B cell (primary cell): ENCODE measurements at regions not wholly inside any gene's neighbourhood (a gene's known extent, or its start where the extent isn't known, plus 50 kb on each side); places are given as distances from the start of the nearest gene placed in this dataset.
"Not testable (repeated sequence)": the region's sequence is repeated elsewhere in the genome, so short reads cannot be mapped to it uniquely, and the experiment has no call there.

Source experiments
- ATAC-seq: fragments of 200-7000 bp; cut with Tn5 transposase; one replicate; pipeline ENCODE4 v1.10.0; 2021; ENCODE audit warnings: low read depth, mild to moderate bottlenecking, moderate number of reproducible peaks, moderate library complexity
- CTCF ChIA-PET: fragments of 350-600 bp; sonication (Branson Sonifier 250); formaldehyde crosslinking; loops from one replicate; lab custom pipeline; 2021; ENCODE audit warnings: antibody characterized with exemption, inconsistent platforms; lab: Charles Lee
- POLR2A ChIA-PET: fragments of 350-600 bp; sonication (Branson Sonifier 250); formaldehyde crosslinking; loops from one replicate; lab custom pipeline; 2021; ENCODE audit warnings: antibody characterized with exemption; lab: Charles Lee
- DNase-seq: peaks from one replicate; pipeline ENCODE4 v3.0.0; 2013
- H2AFZ ChIP-seq: 2 replicates; pipeline ENCODE4 v1.6.1; 2012; ENCODE audit warnings: mild to moderate bottlenecking, low read depth, low read length; ENCODE audit not compliant: insufficient read depth, poor library complexity, severe bottlenecking
- H3K27ac ChIP-seq, 2 donors: 1 replicate in 1 of 2; 2 replicates in 1 of 2; pipeline ENCODE4 v1.5.1; 2012 to 2013; ENCODE audit warnings: low read length in 2 of 2, mild to moderate bottlenecking in 2 of 2, moderate library complexity in 1 of 2
- H3K27me3 ChIP-seq, 4 experiments: fragments of 200-600 bp in 1 of 4; sonication (generic) in 1 of 4; replicated peaks in 1 of 4; 1 replicate in 2 of 4; 2 replicates in 2 of 4; pipeline versions ENCODE4 v1.6.1 to v1.7.0; 2013 to 2016; ENCODE audit warnings: low read length in 3 of 4, mild to moderate bottlenecking in 2 of 4, mixed read lengths in 1 of 4, moderate library complexity in 1 of 4; ENCODE audit not compliant: insufficient read depth in 4 of 4, control insufficient read depth in 3 of 4; ENCODE audit errors: control extremely low read depth in 1 of 4
- H3K36me3 ChIP-seq, 2 experiments: replicated peaks in 1 of 2; 1 replicate in 1 of 2; 2 replicates in 1 of 2; pipeline versions ENCODE4 v1.6.1 to v1.7.1; 2013; ENCODE audit warnings: low read length in 1 of 2; ENCODE audit not compliant: insufficient read depth in 2 of 2, control insufficient read depth in 1 of 2; ENCODE audit errors: control extremely low read depth in 1 of 2, extremely low read depth in 1 of 2
- H3K4me1 ChIP-seq, 2 donors: fragments of 200-600 bp in 1 of 2; sonication (generic) in 1 of 2; 1 replicate in 1 of 2; 2 replicates in 1 of 2; pipeline versions ENCODE4 v1.5.1 to v1.6.1; 2013 to 2017; ENCODE audit warnings: low read length in 2 of 2; ENCODE audit not compliant: control insufficient read depth in 2 of 2, insufficient read depth in 2 of 2
- H3K4me2 ChIP-seq: replicated peaks from 2 replicates; pipeline ENCODE3; 2012; ENCODE audit warnings: mild to moderate bottlenecking, low read depth, low read length; ENCODE audit not compliant: poor library complexity, severe bottlenecking
- H3K4me3 ChIP-seq, 5 experiments: fragments of 200-600 bp in 1 of 5; sonication (generic) in 1 of 5; 1 replicate in 3 of 5; 2 replicates in 2 of 5; pipeline versions ENCODE4 v1.5.1 to v1.7.0; 2011 to 2016; ENCODE audit warnings: low read length in 4 of 5, mild to moderate bottlenecking in 4 of 5, low read depth in 2 of 5, control low read depth in 1 of 5, moderate library complexity in 1 of 5; ENCODE audit not compliant: insufficient read depth in 1 of 5; ENCODE audit errors: control extremely low read depth in 1 of 5, extremely low read depth in 1 of 5
- H3K79me2 ChIP-seq: fragments of 200-600 bp; sonication (generic); one replicate; pipeline ENCODE4 v1.6.0; 2016; ENCODE audit warnings: low read length; ENCODE audit not compliant: control insufficient read depth, insufficient read depth
- H3K9ac ChIP-seq: fragments of 200-600 bp; sonication (generic); 2 replicates; pipeline ENCODE4 v1.6.1; 2017; ENCODE audit warnings: mild to moderate bottlenecking, low read length, moderate library complexity
- H3K9me3 ChIP-seq, 3 donors: one replicate each; pipeline versions ENCODE4 v1.6.1 to v1.7.1; 2013; ENCODE audit warnings: low read length in 2 of 3; ENCODE audit not compliant: control insufficient read depth in 2 of 3, insufficient read depth in 1 of 3; ENCODE audit errors: control extremely low read depth in 1 of 3
- H4K20me1 ChIP-seq: 2 replicates; pipeline ENCODE4 v1.6.0; 2012; ENCODE audit warnings: mild to moderate bottlenecking, low read length; ENCODE audit not compliant: insufficient read depth, control insufficient read depth, poor library complexity, severe bottlenecking
- H3K27ac Mint-ChIP-seq: one replicate; pipeline ENCODE4 v1.8.0; 2021; ENCODE audit warnings: mixed read lengths
- H3K27me3 Mint-ChIP-seq: one replicate; pipeline ENCODE4 v1.8.0; 2021; ENCODE audit warnings: mixed read lengths
- H3K4me1 Mint-ChIP-seq: one replicate; pipeline ENCODE4 v1.8.0; 2021; ENCODE audit warnings: mixed read lengths
- H3K4me3 Mint-ChIP-seq: one replicate; pipeline ENCODE4 v1.8.0; 2021; ENCODE audit warnings: mixed read lengths
- H3K9me3 Mint-ChIP-seq: one replicate; pipeline ENCODE4 v1.8.0; 2022; ENCODE audit warnings: mixed read lengths; ENCODE audit not compliant: insufficient read depth
- EZH2 ChIP-seq: IDR thresholded peaks from 2 replicates; pipeline ENCODE4 v1.6.1; 2012; ENCODE audit warnings: borderline replicate concordance, low read depth, mild to moderate bottlenecking, moderate library complexity, low read length; ENCODE audit not compliant: insufficient read depth, poor library complexity, severe bottlenecking
- WGBS: methylation state at CpG from one replicate; pipeline ENCODE4 v1.1.5; 2013; ENCODE audit warnings: missing lambda C conversion rate; ENCODE audit not compliant: insufficient coverage; 5-methylcytosine and 5-hydroxymethylcytosine counted together
- intact Hi-C: fragments of 100-400 bp; cut with micrococcal nuclease; formaldehyde crosslinking; loops from one replicate; pipeline ENCODE4 v1.10.0; 2022
- TF ChIP-seq, protein P1 (sequence below): fragments of 200-600 bp; IDR thresholded peaks from one replicate; pipeline ENCODE4 v1.8.0; 2022; ENCODE audit warnings: antibody characterized with exemption, mild to moderate bottlenecking

DNA sequence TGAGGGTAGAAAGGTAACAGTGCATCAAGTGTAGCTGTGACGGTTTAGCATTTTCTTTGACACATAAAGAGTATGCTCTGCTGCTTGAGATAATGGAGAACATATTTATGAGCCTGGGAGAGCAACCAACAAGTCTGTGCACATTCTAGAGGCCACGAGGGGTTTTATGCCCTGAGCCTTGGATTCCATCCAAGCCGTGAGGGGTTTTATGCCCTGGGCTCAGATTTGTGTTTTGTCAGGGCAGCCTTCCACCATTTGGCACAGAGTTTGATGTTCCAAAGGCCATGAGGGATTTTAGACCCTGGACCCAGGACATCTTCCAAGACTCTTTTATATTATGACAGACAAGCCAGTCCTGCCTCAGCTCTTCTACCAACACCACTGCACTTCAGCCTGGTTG, 106.4 kb downstream of the ZNF486 start:
- CTCF ChIA-PET, result interaction anchor here (0.7 to 1.5 kb wide), 3 partner anchors 10 to 275 kb away, joined by 3 to 5 read pairs (median 5); no protein-coding TSS in a partner anchor
- no peaks in the 10 kb centered on the region for H3K27me3 ChIP-seq
- peaks cover 3% of the 10 kb centered on the region for H3K9me3 Mint-ChIP-seq
- POLR2A ChIA-PET, result interaction anchor here (0.7 kb wide), 1 partner anchor 34 kb away, joined by 3 read pairs; no protein-coding TSS in a partner anchor
- no peak overlapping the region for H2AFZ ChIP-seq
- DNase-seq (no peak), ATAC-seq (no peak)
- TF ChIP-seq, protein P1, sequence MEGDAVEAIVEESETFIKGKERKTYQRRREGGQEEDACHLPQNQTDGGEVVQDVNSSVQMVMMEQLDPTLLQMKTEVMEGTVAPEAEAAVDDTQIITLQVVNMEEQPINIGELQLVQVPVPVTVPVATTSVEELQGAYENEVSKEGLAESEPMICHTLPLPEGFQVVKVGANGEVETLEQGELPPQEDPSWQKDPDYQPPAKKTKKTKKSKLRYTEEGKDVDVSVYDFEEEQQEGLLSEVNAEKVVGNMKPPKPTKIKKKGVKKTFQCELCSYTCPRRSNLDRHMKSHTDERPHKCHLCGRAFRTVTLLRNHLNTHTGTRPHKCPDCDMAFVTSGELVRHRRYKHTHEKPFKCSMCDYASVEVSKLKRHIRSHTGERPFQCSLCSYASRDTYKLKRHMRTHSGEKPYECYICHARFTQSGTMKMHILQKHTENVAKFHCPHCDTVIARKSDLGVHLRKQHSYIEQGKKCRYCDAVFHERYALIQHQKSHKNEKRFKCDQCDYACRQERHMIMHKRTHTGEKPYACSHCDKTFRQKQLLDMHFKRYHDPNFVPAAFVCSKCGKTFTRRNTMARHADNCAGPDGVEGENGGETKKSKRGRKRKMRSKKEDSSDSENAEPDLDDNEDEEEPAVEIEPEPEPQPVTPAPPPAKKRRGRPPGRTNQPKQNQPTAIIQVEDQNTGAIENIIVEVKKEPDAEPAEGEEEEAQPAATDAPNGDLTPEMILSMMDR, result no peak
- no peak for TF ChIP-seq EZH2
- peaks cover 0 to 10% (median 0%) of the 10 kb centered on the region in 3 donors for H3K9me3 ChIP-seq
- H3K27ac Mint-ChIP-seq, result peak overlapping the region; percentile 75
- WGBS, result 67% methylated on average over 3 of the region's 3 CpGs
- intact Hi-C loops, result loop anchor here (5.0 kb wide), 1 partner anchor 36 kb away; no protein-coding TSS in a partner anchor
- H3K4me3 ChIP-seq, result peak overlapping the region in 1 of 5 experiments; percentile 3
- H4K20me1 ChIP-seq, result no peaks in the 10 kb centered on the region
- H3K27me3 Mint-ChIP-seq, result no peaks in the 10 kb centered on the region
- H3K4me3 Mint-ChIP-seq, result peak overlapping the region; percentile 60
- peaks cover 51% of the 10 kb centered on the region for H3K4me1 Mint-ChIP-seq
- H3K4me1 ChIP-seq, result peaks cover 21 to 36% of the 10 kb centered on the region in 2 donors
- no peaks in the 10 kb centered on the region for H3K79me2 ChIP-seq
- H3K9ac ChIP-seq, result no peak overlapping the region
- H3K27ac ChIP-seq, result no peak overlapping the region
- no peaks in the 10 kb centered on the region for H3K36me3 ChIP-seq
- no peak overlapping the region for H3K4me2 ChIP-seq

DNA sequence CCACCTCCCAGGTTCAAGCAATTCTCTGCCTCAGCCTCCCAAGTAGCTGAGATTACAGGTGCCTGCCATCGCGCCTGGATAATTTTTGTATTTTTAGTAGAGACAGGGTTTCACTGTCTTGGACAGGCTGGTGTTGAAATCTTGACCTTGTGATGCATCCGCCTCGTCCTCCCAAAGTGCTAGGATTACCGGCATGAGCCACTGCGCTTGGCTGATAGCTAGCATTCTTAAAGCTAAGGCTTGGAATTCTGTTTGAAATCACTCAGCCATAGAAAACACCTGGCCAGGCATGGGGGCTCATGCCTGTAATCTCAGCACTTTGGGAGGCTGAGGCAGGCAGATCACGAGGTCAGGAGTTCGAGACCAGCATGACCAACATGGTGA, 105.6 kb downstream of the ZNF486 start:
- H3K79me2 ChIP-seq, H3K9ac ChIP-seq, H3K27me3 Mint-ChIP-seq, H3K9me3 Mint-ChIP-seq, ATAC-seq, H3K4me3 ChIP-seq, H3K27ac Mint-ChIP-seq, H2AFZ ChIP-seq, H3K27ac ChIP-seq, H3K27me3 ChIP-seq, H4K20me1 ChIP-seq, DNase-seq, H3K36me3 ChIP-seq, POLR2A ChIA-PET: not testable (repeated sequence)
- intact Hi-C loops, result loop anchor here (5.0 kb wide), 1 partner anchor 35 kb away; no protein-coding TSS in a partner anchor
- Histone ChIP-seq H3K4me1 (peaks cover 21 to 36% of the 10 kb centered on the region in 2 donors), H3K4me2 (peak overlapping the region; percentile 33), H3K9me3 (peaks cover 0 to 10% (median 0%) of the 10 kb centered on the region in 3 donors)
- CTCF ChIA-PET, result interaction anchor here (1.4 to 1.5 kb wide), 2 partner anchors 10 to 25 kb away, joined by 5 read pairs; no protein-coding TSS in a partner anchor
- Mint-ChIP-seq H3K4me3 (peak overlapping the region; percentile 16), H3K4me1 (peaks cover 45% of the 10 kb centered on the region)
- WGBS, result 79% methylated on average over 8 of the region's 8 CpGs

DNA sequence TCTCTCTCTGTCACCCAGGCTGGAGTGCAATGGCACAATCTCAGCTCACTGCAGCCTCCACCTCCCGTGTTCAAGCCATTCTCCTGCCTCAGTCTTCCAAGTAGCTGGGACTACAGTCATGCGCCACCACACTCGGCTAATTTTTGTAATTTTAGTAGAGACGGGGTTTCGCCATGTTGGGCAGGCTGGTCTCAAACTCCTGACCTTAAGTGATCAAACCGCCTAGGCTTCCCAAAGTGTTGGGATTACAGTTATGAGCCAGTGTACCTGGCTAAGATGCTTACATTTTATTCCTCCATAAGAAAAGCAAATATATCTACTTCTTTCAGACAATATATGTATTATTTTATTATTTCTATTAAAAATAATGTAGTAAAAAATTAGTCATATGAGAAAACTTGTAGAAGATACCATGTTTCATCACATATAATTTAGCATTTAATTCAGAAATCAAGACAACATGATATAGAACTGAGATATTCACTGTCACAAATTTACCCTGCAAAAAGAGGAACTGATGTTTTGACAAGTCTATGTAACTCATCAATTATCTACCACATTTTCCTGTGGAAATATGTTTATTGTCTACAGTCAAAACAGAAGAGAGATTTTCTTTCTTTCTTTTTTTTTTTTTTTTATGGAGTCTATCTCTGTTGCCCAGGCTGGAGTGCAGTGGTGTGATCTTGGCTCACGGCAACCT, 105.1 kb downstream of the ZNF486 start:
- ATAC-seq (peak; percentile 25), DNase-seq (peak; percentile 17)
- Mint-ChIP-seq H3K4me3 (peak overlapping the region; percentile 64), H3K4me1 (peaks cover 44% of the 10 kb centered on the region)
- POLR2A ChIA-PET, result interaction anchor here (0.6 kb wide), 1 partner anchor 755 kb away, joined by 3 read pairs; no protein-coding TSS in a partner anchor
- H3K27ac ChIP-seq, CTCF ChIA-PET, H3K27ac Mint-ChIP-seq, H3K27me3 ChIP-seq, H4K20me1 ChIP-seq, H2AFZ ChIP-seq, H3K27me3 Mint-ChIP-seq, H3K36me3 ChIP-seq, H3K9me3 Mint-ChIP-seq, H3K79me2 ChIP-seq: not testable (repeated sequence)
- peak overlapping the region; percentile 53 for H3K4me2 ChIP-seq
- peaks cover 21 to 36% of the 10 kb centered on the region in 2 donors for H3K4me1 ChIP-seq
- WGBS, result 78% methylated on average over 4 of the region's 7 CpGs
- H3K9me3 ChIP-seq, result peaks cover 0 to 10% (median 0%) of the 10 kb centered on the region in 3 donors
- H3K9ac ChIP-seq, result peak overlapping the region; percentile 45
- intact Hi-C loops, result loop anchor here (5.0 kb wide), 1 partner anchor 35 kb away; no protein-coding TSS in a partner anchor
- peak overlapping the region in 2 of 5 experiments; percentile 16 to 31 for H3K4me3 ChIP-seq
